ENCODE measurements at regions not wholly inside any gene's neighbourhood (a gene's known extent, or its start where the extent isn't known, plus 50 kb on each side); places are given as distances from the start of the nearest gene placed in this dataset.

DNA sequence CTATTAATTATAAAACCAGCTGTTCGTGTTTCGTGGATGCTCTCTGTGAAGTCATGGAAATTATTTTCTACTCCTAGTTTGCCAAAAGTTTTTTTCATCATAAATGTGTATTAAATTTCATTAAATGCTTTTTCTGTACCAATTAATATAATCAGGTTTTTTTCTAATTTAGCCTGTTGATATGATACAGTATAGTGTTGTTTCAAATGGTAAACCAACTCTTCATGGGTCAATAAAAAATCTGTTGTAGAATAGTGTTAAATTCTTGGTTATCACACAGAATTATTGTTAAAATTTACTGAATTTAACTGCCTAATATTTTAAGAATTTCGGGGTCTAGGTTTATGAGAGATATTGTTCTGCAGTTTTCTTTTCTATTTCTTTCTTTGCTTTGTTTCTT is 505.9 kb upstream of the MANEA start:
- peaks cover 5% of the 10 kb centered on the region for H3K9me3 Mint-ChIP-seq (ENCODE audit: low read depth)
- no peaks in the 10 kb centered on the region for H3K27me3 Mint-ChIP-seq

DNA sequence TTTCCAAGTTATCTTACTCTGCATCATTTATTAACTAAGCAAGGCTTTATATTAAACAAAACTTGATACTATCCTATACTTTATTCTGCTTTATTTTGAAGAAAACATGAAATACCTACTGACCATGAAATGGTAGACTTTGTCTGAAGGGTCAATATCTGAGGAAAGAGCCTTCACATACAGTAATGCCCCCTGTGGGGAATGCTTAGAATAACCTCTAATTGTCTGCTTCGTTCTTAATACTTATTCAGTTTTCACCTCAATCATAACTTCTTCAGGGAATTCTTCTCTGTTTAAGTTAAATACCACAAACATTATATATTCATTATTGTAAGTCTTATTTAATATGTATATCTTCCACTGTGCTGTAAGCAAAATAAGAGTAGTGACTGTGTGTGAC is 498.9 kb upstream of the MANEA start:
- no peak for ATAC-seq
- Mint-ChIP-seq H3K27me3 (no peaks in the 10 kb centered on the region), H3K4me1 (no peaks in the 10 kb centered on the region), H3K36me3 (ENCODE audit: low read depth) (no peaks in the 10 kb centered on the region), H3K27ac (no peak overlapping the region), H3K4me3 (no peak overlapping the region), H3K9me3 (ENCODE audit: low read depth) (no peaks in the 10 kb centered on the region)
- no peak for DNase-seq
- ChIA-PET POLR2A (no interaction called here), CTCF (interaction anchor here (1.1 kb wide), 1 partner anchor 14 kb away, joined by 3 read pairs; no protein-coding TSS in a partner anchor)
- intact Hi-C loops (cut with DNase I, micrococcal nuclease) = no loop called here

More for the DNA sequence above, 505.9 kb upstream of the MANEA start:
- no peaks in the 10 kb centered on the region for H3K36me3 Mint-ChIP-seq (ENCODE audit: low read depth)
- H3K4me3 Mint-ChIP-seq = no peak overlapping the region
- intact Hi-C loops (cut with DNase I, micrococcal nuclease) = no loop called here
- no peaks in the 10 kb centered on the region for H3K4me1 Mint-ChIP-seq
- DNase-seq = no peak
- ATAC-seq = no peak
- ChIA-PET CTCF (no interaction called here), POLR2A (no interaction called here)
- no peak overlapping the region for H3K27ac Mint-ChIP-seq

DNA sequence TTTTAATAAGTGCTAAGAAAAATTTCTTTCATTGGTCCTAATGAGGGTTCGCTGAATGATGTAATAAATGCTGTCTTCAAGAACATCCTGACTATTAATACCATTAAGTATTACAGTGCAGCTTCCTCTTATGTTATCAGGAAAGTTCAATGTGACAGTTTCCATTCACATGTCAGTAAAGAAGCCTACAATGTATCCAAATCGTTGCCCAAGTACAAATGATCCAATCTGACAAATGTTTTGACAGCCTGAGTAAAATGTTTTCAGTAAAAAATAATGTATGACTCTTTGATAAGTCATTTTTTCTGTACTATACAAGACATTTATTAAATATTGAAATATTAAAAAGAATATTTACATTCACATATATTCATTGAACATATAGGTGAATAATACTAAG is 496.1 kb upstream of the MANEA start:
- no peaks in the 10 kb centered on the region for H3K9me3 Mint-ChIP-seq (ENCODE audit: low read depth)
- CTCF ChIA-PET = no interaction called here
- no peak for DNase-seq
- no peak for ATAC-seq
- H3K4me1 Mint-ChIP-seq = no peaks in the 10 kb centered on the region
- H3K4me3 Mint-ChIP-seq = no peak overlapping the region
- intact Hi-C loops (cut with DNase I, micrococcal nuclease) = no loop called here
- no peaks in the 10 kb centered on the region for H3K36me3 Mint-ChIP-seq (ENCODE audit: low read depth)
- H3K27ac Mint-ChIP-seq = no peak overlapping the region
- H3K27me3 Mint-ChIP-seq = no peaks in the 10 kb centered on the region
- POLR2A ChIA-PET = no interaction called here

DNA sequence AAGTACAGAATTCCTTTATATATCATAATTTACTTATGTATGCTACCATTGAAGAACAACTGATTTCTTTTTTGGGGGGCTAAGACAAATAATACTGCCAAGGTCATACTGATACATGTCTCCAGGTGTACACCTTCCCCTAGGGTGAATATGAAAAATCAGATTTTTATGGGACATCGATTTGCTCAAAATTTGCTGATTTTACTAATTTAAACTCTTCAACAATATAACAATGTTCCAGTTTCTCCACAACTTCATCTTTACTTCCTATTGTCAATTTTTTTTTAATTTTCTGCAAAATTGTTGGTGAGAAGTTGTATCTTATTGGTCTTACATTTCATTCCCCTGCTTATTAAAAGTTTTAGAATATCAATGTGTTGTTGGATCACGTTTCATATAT is 495.4 kb upstream of the MANEA start:
- Mint-ChIP-seq H3K4me3 (no peak overlapping the region), H3K36me3 (ENCODE audit: low read depth) (no peaks in the 10 kb centered on the region), H3K27ac (no peak overlapping the region), H3K27me3 (no peaks in the 10 kb centered on the region), H3K4me1 (no peaks in the 10 kb centered on the region), H3K9me3 (ENCODE audit: low read depth) (no peaks in the 10 kb centered on the region)
- intact Hi-C loops (cut with DNase I, micrococcal nuclease) = no loop called here
- DNase-seq (no peak), ATAC-seq (no peak)
- ChIA-PET POLR2A (no interaction called here), CTCF (no interaction called here)

DNA sequence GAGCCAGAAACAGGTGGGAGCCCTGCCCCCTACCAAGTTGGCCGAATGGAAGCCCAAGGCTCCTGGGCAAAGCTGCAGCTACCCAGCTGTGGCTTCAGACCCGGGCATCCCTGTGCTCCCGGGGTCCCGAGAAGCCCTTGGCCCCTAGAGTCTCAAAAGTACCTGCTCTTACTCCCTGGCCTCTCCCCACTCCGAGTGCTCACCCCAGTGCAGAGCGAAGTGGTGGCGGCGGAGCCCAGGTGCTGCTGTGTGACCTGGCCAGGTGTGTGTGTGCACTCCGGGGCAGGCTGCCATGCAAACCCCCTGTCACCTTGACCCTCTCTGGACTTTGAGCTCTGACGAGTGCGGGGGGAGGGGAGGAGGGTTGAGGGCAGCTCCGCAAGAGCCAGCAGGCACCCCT is 493.8 kb upstream of the MANEA start:
- Mint-ChIP-seq H3K4me3 (no peak overlapping the region), H3K27ac (no peak overlapping the region)
- CTCF ChIA-PET = no interaction called here

DNA sequence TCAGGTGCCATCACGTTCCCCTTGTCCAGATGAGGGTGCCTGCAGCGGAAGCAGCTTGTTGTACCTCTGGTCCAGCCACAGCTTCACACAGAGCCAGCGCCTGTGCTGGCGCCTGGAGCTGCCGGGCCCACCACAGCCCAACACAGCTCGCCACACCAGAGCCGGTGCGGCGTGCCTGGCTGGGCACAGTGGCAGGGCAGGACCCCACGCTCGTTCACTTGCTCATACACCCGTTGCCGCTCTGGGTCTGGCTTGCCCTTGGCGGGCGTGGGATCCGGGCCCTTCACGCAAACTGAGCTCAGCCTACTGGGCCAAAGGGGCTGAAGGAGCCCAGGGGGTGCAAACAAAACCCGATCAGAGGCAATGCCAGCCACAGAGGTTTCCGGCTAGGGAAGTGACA is 492.5 kb upstream of the MANEA start:
- no peak for ATAC-seq
- no peaks in the 10 kb centered on the region for H3K9me3 Mint-ChIP-seq (ENCODE audit: low read depth)
- intact Hi-C loops (cut with DNase I, micrococcal nuclease) = no loop called here
- ChIA-PET POLR2A (no interaction called here), CTCF (interaction anchor here (1.4 kb wide), 1 partner anchor 12 kb away, joined by 5 read pairs; no protein-coding TSS in a partner anchor)
- no peaks in the 10 kb centered on the region for H3K36me3 Mint-ChIP-seq (ENCODE audit: low read depth)
- DNase-seq = no peak
- no peaks in the 10 kb centered on the region for H3K27me3 Mint-ChIP-seq
- no peaks in the 10 kb centered on the region for H3K4me1 Mint-ChIP-seq
- H3K27ac Mint-ChIP-seq = no peak overlapping the region
- H3K4me3 Mint-ChIP-seq = no peak overlapping the region

More for the DNA sequence above, 493.8 kb upstream of the MANEA start:
- ATAC-seq = no peak
- Mint-ChIP-seq H3K27me3 (no peaks in the 10 kb centered on the region), H3K9me3 (ENCODE audit: low read depth) (no peaks in the 10 kb centered on the region), H3K36me3 (ENCODE audit: low read depth) (no peaks in the 10 kb centered on the region), H3K4me1 (no peaks in the 10 kb centered on the region)
- POLR2A ChIA-PET = no interaction called here
- no peak for DNase-seq
- intact Hi-C loops (cut with DNase I, micrococcal nuclease) = no loop called here

DNA sequence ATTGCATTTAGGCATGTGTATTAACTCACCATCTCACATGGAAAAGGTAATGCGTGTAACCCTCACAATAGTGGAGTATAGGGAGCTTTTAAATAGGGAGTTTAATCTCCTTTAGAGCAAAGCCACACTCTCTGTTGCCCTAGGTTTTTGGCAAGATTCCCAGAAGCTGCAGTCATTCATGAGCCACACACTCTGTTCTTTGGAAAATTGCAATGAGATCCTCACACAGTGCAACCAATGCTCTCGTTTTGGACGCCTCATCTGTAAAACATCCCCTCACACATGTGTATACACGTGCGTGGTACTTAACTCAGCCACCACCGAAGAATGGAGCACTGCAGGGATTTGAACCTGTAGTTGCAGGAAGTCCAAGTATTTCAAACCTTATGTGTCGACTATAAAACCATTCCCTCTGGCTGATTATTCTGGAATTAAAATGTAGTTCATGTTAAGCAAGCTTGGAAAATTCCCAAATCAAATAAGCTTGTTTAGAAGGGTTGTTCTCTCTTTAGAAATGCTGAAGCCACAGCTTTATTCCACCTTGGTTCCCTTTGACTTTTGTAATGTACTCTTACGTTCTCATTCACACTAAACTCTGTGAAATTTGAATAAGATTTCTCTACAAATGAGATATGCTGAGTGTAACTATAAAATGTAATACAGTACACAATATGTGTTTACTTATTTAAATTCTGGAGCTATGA is 489.8 kb upstream of the MANEA start:
- H3K27ac Mint-ChIP-seq = no peak overlapping the region
- no peak for DNase-seq
- ChIA-PET POLR2A (no interaction called here), CTCF (interaction anchor here (0.7 kb wide), 1 partner anchor 44 kb away, joined by 3 read pairs; no protein-coding TSS in a partner anchor)
- intact Hi-C loops (cut with DNase I, micrococcal nuclease) = no loop called here
- no peaks in the 10 kb centered on the region for H3K9me3 Mint-ChIP-seq (ENCODE audit: low read depth)
- no peaks in the 10 kb centered on the region for H3K4me1 Mint-ChIP-seq
- no peak overlapping the region for H3K4me3 Mint-ChIP-seq
- H3K27me3 Mint-ChIP-seq = no peaks in the 10 kb centered on the region
- ATAC-seq = no peak
- no peaks in the 10 kb centered on the region for H3K36me3 Mint-ChIP-seq (ENCODE audit: low read depth)

DNA sequence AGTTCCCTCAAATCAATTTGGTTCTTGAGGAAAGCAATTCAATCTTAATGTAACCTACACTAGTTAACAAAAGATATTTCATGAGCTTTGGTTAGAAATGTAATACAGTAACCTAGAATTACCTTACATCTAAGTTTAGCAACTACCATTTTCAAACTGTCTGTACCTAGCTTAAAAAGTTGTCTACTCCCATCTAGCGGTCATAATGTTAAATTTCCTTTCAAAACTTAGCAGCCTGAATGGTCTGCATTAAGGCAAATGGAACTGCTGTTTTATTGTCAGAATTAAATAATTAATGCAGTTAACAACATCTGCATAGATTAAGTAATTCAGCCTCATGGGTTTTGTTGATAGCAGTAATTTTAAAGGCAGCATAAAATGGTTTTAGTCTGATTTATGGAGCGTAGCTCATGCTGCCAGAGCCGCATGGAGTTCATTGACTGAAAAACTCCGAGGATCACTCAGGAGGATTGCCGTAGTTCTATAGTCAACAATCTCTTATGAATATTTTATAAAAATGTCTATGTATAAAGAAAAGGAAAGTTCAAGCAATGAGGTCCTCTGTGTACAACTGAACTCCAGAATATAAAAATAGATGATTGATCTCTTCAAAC is 485.4 kb upstream of the MANEA start:
- H3K9me3 Mint-ChIP-seq (ENCODE audit: low read depth) = no peaks in the 10 kb centered on the region
- CTCF ChIA-PET = interaction anchor here (0.9 to 1.2 kb wide), 2 partner anchors 9 to 13 kb away, joined by 3 read pairs; no protein-coding TSS in a partner anchor
- H3K27ac Mint-ChIP-seq = no peak overlapping the region
- H3K4me1 Mint-ChIP-seq = no peaks in the 10 kb centered on the region
- DNase-seq (no peak), ATAC-seq (peak; percentile 55)
- intact Hi-C loops (cut with DNase I, micrococcal nuclease) = no loop called here
- H3K36me3 Mint-ChIP-seq (ENCODE audit: low read depth) = no peaks in the 10 kb centered on the region
- no peaks in the 10 kb centered on the region for H3K27me3 Mint-ChIP-seq
- POLR2A ChIA-PET = no interaction called here
- H3K4me3 Mint-ChIP-seq = no peak overlapping the region

DNA sequence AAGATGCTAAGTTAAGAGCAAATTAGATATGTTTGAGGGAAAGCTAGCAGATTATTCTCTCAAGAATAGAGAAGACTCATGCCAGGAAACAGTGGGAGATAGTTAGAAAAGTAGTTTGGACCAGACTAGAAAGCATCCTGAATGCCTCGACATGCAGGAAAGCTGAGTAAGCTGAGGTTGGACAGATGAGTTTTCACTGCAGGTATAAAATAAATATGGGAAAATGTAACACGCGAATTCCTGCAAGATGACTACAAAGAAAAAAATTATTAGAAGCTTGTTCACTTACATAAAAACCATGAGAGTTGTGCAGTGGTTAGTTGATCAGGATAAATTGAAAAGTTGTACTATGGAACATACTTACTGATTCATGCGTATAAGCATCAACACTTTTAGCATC is 484.2 kb upstream of the MANEA start:
- CTCF ChIA-PET = interaction anchor here (0.7 kb wide), 1 partner anchor 917 kb away, joined by 3 read pairs; no protein-coding TSS in a partner anchor

DNA sequence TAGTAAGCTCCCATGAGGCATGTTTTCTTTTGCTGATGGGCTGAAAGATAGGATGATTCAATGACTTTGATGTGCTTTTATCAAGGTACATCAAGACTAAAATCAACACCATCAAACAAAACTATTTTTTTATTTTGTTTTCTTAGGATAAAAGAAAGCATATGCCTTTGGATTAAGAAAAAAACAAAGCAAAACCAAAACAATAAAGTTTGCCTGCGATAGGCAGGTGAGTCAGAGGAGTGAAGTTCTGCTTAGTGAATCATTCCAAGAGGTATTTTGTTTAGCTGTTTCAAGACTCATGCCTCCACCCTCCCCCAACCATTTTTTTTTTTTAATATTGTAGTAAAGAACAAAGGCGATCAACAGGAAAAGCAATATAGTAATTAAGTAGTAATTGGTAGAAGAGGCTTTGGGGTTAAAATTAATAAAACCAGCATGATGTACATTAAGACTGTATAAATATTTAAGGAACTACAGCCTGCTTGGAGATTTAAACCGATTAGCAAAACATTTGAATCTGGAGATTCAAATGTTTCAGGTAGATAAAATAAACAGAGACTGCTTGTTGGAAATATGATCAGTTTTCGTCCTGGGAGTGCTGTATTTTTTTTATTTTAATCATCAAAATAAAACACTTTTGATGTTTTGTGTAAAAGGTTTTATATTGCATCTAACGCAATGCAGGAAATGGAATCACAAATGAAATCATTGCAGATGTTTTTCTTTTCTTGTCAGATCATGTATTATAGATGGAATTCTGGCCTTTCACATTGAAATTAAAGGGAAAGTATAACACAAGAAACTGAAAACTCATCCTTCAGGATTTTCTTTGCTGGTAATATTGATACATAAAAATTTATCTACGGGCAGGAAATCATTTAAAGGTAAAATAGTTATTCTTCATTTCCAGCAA is 482.3 kb upstream of the MANEA start:
- no peaks in the 10 kb centered on the region for H3K27me3 Mint-ChIP-seq
- DNase-seq (no peak), ATAC-seq (no peak)
- intact Hi-C loops (cut with DNase I, micrococcal nuclease) = no loop called here
- ChIA-PET POLR2A (no interaction called here), CTCF (no interaction called here)
- H3K36me3 Mint-ChIP-seq (ENCODE audit: low read depth) = no peaks in the 10 kb centered on the region
- no peaks in the 10 kb centered on the region for H3K9me3 Mint-ChIP-seq (ENCODE audit: low read depth)
- no peak overlapping the region for H3K27ac Mint-ChIP-seq
- H3K4me3 Mint-ChIP-seq = no peak overlapping the region
- H3K4me1 Mint-ChIP-seq = no peaks in the 10 kb centered on the region

More for the DNA sequence above, 484.2 kb upstream of the MANEA start:
- Mint-ChIP-seq H3K9me3 (ENCODE audit: low read depth) (no peaks in the 10 kb centered on the region), H3K27me3 (no peaks in the 10 kb centered on the region), H3K4me1 (no peaks in the 10 kb centered on the region), H3K27ac (no peak overlapping the region), H3K36me3 (ENCODE audit: low read depth) (no peaks in the 10 kb centered on the region), H3K4me3 (no peak overlapping the region)
- POLR2A ChIA-PET = no interaction called here
- ATAC-seq (no peak), DNase-seq (no peak)
- intact Hi-C loops (cut with DNase I, micrococcal nuclease) = no loop called here

DNA sequence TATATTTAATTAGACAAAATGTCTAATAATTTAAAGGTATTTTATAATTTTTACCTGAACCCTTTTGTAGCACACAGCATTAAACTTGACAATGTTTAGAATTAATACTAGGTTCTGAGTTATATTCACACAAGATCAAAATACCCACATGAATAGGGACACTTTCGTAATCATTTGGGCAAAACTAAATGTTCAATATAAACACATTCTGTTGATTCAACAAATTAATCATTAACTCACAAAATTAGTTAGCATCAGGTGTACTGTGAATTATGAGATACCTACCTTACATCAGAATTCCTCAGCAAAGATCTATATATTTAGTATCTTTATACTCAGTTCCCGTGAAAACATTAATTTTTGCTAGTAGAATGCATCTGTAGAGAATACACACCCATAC is 481.5 kb upstream of the MANEA start:
- no peaks in the 10 kb centered on the region for H3K9me3 Mint-ChIP-seq (ENCODE audit: low read depth)
- DNase-seq = no peak
- intact Hi-C loops (cut with DNase I, micrococcal nuclease) = no loop called here
- ChIA-PET POLR2A (no interaction called here), CTCF (interaction anchor here (1.6 kb wide), 1 partner anchor 11 kb away, joined by 5 read pairs; no protein-coding TSS in a partner anchor)
- no peak overlapping the region for H3K27ac Mint-ChIP-seq
- ATAC-seq = no peak
- H3K36me3 Mint-ChIP-seq (ENCODE audit: low read depth) = no peaks in the 10 kb centered on the region
- no peak overlapping the region for H3K4me3 Mint-ChIP-seq
- no peaks in the 10 kb centered on the region for H3K27me3 Mint-ChIP-seq
- no peaks in the 10 kb centered on the region for H3K4me1 Mint-ChIP-seq

DNA sequence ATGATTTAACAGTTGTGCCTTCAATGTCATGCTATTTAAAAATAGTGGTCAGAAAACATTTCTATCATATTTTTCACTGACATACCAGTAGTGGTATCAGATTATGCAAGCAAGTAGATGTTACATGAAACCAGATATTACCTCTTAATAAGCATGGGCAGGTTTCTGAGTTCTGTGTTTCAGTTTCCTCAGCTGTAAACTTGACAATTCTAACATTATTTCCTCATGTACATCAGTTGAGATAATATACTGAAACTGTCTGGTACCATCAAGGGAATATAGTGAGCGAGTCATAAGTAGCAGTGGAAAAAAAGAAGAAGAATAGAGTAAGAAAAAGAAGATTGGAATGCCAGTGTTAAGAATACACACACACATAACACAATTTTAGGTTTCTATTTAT is 477.9 kb upstream of the MANEA start:
- no peaks in the 10 kb centered on the region for H3K27me3 Mint-ChIP-seq
- no peak overlapping the region for H3K4me3 Mint-ChIP-seq
- ChIA-PET CTCF (no interaction called here), POLR2A (no interaction called here)
- intact Hi-C loops (cut with DNase I, micrococcal nuclease) = no loop called here
- ATAC-seq (no peak), DNase-seq (no peak)
- H3K27ac Mint-ChIP-seq = no peak overlapping the region
- no peaks in the 10 kb centered on the region for H3K36me3 Mint-ChIP-seq (ENCODE audit: low read depth)
- H3K9me3 Mint-ChIP-seq (ENCODE audit: low read depth) = no peaks in the 10 kb centered on the region
- H3K4me1 Mint-ChIP-seq = no peaks in the 10 kb centered on the region

Data from activated CD4-positive, alpha-beta T cell treated with anti-CD3 and anti-CD28 coated beads for 36 hours (primary cell).